Stimulated activated CD4-positive, alpha-beta T cell treated with anti-CD3 and anti-CD28 coated beads, Interleukin-2, amount 100 ng/mL, for 4 hours (primary cell): ENCODE measurements at regions not wholly inside any gene's neighbourhood (a gene's known extent, or its start where the extent isn't known, plus 50 kb on each side); places are given as distances from the start of the nearest gene placed in this dataset.

Experiments
- DNase-seq: peaks from one replicate; pipeline ENCODE4 v3.0.0-alpha.2; 2020; ENCODE audit warnings: low read depth

DNA sequence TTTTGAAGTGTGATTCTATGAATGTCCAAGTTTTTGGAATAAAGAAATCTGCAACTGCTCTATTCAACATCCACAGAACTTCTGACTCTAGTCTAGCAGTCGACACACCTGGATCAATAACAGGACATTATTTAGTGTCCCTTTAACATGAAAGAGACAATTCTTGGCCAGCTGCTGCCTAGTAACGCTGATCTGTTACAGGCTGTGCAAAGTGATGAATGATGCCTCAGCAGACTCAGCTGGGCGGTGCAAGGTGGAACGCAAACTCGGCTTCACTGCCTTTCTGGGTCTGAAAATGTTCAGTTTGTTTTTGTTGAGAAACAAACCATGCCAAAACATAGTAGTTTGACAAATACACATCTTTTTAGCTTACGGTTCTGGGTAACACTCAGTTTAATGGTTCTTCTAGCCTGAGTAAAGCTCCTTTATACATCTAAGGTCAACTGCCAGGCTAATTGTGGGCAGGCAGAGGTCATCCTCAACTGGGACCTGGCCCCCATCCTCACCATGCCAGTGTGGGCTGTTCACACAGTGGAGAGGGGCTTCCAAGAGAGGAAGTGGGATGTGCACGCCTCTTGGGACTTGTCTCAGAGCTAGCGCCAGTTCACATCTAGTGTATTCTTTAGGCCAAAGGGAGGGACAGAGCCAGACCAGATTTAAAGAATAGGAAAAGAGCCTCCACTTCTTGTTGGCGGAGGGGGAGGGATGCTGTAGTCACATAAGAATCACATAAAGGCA is 879.7 kb downstream of the QKI start:
- no peak for DNase-seq

GRCh38 chr6:164291224-164291623 is 876.7 kb downstream of the QKI start:
- DNase-seq = no peak

DNA sequence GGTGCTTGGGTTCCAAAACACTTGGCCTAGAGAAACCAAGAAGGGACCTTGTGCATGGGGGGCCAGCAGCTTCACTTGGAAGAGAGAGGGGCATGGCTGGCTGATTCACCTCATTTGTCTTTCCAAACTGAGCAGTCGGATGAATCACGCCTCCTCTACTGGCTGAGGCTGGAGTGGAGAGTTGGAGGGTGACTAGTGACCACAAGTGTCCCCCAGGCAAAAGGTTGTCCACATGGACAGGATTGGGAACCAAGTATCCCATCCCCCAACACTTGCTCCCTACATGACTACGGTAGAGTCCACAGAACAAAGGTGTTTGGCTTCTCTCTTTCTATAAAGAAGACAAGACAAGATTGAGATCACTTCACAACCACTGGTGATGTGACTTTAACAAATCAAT is 875.6 kb downstream of the QKI start:
- no peak for DNase-seq

GRCh38 chr6:164286011-164286410 is 871.5 kb downstream of the QKI start:
- no peak for DNase-seq

GRCh38 chr6:164283574-164283973 is 869.1 kb downstream of the QKI start:
- no peak for DNase-seq

DNA sequence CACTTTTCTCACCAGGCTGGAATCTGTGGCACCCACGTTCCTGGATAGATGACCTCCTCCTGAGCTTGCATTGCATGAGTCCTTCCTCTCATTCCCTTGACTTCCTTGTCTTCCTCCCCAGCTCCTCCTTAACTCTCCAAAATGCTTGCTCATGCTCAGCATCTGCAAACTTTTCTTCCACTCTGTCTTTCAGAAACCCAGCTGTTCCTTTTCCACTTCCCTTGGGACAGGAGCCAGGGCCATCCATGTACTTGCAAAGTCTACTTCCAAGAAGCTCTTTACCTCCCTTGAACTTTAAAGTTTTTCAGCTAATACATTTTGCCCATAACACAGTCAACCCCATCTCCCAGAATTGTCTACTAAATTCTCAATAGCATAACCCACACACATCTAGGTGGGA is 861.7 kb downstream of the QKI start:
- no peak for DNase-seq

GRCh38 chr6:164275773-164276172 is 861.3 kb downstream of the QKI start:
- DNase-seq = no peak

- no peak for DNase-seq
Measured at GRCh38 chr6:164274493-164274892, 860.0 kb downstream of the QKI start.

DNA sequence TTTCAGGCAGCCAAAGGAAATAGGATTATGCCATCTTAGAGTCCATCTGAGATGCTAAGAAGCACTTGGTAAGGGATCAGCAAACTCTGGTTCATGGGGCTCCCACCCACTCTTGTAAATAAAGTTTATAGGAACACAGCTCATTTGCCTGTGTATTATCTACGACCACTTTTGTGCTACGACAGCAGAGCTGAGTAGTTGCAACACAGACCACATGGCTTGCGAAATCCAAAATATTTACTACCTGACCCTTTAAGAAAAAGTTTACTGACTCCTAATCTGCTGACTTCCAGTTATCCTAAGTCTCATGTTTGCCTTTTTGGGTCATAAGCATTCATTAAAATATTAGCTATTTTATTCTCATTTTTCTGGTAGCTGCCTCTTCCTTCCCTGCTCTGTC is 859.0 kb downstream of the QKI start:
- DNase-seq = no peak

- no peak for DNase-seq
Measured at GRCh38 chr6:164266851-164267250, 852.3 kb downstream of the QKI start.

GRCh38 chr6:164262348-164262747 is 847.8 kb downstream of the QKI start:
- DNase-seq = no peak

GRCh38 chr6:164258421-164258820 is 843.9 kb downstream of the QKI start:
- no peak for DNase-seq

- no peak for DNase-seq
Measured at GRCh38 chr6:164252948-164253347, 838.4 kb downstream of the QKI start.

DNA sequence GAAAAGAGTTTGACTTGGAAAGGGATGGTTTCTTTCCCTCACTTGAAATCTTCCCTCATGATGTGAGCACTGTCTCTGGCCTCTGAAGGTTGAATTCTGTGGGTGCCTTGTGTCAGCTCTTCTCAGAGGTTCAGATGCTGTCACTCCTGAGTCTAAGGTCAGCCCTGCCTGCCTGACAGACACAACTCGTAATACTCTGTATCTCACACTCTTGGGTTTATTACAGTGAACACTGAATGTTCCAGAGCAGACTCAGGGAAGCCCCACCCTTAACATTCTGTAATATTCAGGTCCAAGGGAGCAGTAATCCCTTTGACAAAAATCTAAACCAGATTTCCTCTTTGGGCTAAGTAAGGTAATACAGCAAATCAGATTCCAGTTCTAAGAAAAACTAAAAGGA is 837.8 kb downstream of the QKI start:
- no peak for DNase-seq

- no peak for DNase-seq
Measured at GRCh38 chr6:164247106-164247505, 832.6 kb downstream of the QKI start.

GRCh38 chr6:164246082-164246481 is 831.6 kb downstream of the QKI start:
- DNase-seq = no peak

- no peak for DNase-seq
Measured at GRCh38 chr6:164243949-164244348, 829.4 kb downstream of the QKI start.

DNA sequence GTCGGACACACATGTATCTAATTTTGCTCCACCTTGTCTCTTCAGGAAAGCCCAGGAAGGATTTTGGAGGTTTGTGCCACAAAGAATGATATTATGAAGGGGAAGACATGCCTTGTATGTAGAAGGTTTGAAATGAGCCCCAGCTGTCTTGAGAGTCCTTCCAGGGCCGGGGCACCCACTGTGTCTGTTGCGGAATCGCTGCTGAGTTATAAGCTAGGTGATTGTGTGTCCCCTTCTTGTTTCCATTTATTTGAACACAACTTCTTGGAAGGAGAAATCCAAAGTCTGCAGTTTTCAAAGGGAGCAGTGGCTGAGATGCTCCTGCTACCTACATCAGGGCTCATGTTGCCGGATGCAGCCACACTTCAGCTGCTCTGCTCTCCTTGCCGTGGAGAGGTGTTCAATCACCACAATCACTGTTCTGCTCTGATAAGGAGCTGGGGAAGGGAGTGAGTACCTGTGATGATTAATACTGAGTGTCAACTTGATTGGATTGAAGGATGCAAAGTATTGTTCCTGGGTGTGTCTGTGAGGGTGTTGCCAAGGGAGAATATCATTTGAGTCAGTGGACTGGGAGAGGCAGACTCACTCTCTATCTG is 828.6 kb downstream of the QKI start:
- no peak for DNase-seq

GRCh38 chr6:164230804-164231203 is 816.3 kb downstream of the QKI start:
- DNase-seq = no peak

DNA sequence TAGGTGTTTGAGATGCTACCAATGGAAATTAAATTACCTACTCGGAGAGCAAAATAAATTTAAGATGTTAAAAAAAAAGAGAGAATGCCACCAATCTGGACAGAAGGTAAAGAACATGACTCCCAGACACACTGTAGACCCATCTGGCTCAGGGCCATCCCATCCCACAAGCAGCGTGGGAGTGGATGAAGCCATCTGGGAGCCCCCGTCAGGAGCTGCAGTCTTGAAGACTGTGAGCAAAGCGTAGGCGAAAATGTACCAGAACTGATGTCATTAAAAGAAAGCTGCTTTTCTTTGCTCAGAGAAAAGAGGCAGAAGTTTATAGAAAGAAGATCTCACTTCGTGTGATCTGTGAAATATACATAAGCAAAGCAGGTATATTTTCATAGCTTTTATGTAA is 815.7 kb downstream of the QKI start:
- no peak for DNase-seq

DNA sequence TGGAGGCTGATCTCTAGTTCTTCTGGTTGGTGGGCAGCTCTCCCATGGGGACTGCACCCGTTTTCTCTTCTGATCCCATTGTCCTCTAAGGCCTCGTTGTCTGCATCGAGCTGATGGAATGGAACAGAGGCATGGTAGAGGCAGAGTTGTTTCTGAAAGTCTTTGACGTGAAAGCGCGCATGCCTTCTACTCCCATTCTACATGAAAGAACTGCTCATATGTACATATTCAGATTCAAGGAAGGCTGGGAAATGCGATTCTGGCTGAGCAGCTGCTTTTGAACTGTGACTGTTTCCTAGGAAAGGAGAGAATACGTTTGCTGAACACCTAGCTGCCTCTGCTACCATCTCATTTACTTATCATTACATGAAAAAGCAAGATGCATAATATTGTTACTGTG is 815.2 kb downstream of the QKI start:
- no peak for DNase-seq

DNA sequence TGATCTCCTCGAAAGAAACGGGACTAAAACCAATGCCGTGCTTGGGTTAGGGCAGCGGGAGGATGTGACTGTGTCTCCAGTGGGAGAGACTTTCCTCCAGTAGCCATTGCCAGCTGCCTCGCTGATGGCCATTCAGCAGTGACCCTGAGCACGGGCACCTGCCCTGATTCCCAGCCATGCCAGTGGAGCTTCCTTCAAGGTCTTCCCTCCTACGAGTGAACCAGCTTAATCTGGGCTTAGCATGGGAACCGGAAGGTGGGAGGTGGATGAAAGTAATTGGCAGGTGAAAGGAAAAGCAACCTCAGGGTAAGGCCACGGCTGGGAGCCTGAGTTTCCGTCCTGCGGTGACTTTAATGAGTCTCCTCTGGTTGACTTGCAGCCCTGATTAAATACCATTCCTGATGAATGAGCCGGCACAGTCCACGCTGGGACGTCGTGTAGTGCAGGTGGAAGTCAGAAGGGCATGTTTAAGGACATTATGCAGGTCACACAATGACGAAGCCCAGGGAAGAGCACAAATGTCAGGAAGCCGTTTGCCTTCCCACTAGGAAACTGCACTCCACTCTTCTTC is 813.5 kb downstream of the QKI start:
- DNase-seq = no peak

DNA sequence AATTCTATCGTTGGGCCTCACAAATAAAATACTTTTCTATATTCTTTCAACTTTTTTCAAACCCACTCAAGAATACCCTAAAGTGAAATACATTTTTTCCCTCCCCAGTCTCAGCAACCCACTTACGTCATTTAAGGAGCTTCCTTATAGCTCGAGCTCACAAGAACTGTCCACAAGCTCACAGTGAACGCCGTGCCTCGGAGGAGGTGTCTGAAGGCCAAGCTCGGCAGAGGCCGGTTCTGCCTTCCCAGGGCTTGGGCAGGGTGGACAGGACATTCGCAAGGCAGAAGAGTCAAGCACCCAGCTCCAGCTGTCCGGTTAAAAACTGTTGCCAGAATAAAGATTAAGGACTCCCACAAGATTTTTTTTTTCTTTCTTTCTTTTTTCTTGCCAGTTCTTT is 802.3 kb downstream of the QKI start:
- DNase-seq = no peak

DNA sequence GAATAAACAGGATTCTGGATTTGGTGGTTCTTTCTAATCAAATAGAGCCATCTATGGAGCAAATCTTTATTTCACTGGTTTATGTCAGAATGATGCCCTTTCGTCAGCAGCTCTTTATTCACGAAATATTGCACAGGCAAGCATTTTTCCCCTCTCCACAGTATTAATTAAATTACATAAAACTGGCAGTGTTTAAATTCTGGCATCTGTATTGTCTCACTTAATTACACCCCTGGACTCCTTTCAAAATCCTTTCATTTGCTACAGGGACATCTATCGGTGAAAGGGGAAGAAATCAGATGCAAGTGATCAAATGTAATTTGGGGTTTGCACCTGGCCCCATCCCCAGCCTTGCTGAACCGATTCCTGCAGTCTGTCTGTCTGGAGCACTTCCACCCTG is 801.9 kb downstream of the QKI start:
- DNase-seq = no peak
